ENCODE measurements at regions not wholly inside any gene's neighbourhood (a gene's known extent, or its start where the extent isn't known, plus 50 kb on each side); places are given as distances from the start of the nearest gene placed in this dataset.

GRCh38 chr9:71249729-71250317 is 128.4 kb upstream of the TRPM3 start:
- no peak overlapping the region for H3K27ac Mint-ChIP-seq
- DNase-seq (ENCODE audit: low spot score in 2 of 2, unreplicated experiment in 2 of 2) = no peak
- H3K27me3 Mint-ChIP-seq (ENCODE audit: low read depth) = no peaks in the 10 kb centered on the region
- TF ChIP-seq, protein P1, sequence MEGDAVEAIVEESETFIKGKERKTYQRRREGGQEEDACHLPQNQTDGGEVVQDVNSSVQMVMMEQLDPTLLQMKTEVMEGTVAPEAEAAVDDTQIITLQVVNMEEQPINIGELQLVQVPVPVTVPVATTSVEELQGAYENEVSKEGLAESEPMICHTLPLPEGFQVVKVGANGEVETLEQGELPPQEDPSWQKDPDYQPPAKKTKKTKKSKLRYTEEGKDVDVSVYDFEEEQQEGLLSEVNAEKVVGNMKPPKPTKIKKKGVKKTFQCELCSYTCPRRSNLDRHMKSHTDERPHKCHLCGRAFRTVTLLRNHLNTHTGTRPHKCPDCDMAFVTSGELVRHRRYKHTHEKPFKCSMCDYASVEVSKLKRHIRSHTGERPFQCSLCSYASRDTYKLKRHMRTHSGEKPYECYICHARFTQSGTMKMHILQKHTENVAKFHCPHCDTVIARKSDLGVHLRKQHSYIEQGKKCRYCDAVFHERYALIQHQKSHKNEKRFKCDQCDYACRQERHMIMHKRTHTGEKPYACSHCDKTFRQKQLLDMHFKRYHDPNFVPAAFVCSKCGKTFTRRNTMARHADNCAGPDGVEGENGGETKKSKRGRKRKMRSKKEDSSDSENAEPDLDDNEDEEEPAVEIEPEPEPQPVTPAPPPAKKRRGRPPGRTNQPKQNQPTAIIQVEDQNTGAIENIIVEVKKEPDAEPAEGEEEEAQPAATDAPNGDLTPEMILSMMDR (IDR thresholded peaks at IDR 0.05; ENCODE audit: unreplicated experiment) = peak; percentile 68
- peaks cover 36% of the 10 kb centered on the region for H3K4me1 Mint-ChIP-seq
- H3K9me3 Mint-ChIP-seq = peaks cover 1% of the 10 kb centered on the region
- no peak overlapping the region for H3K4me3 Mint-ChIP-seq
- no peaks in the 10 kb centered on the region for H3K36me3 Mint-ChIP-seq

DNA sequence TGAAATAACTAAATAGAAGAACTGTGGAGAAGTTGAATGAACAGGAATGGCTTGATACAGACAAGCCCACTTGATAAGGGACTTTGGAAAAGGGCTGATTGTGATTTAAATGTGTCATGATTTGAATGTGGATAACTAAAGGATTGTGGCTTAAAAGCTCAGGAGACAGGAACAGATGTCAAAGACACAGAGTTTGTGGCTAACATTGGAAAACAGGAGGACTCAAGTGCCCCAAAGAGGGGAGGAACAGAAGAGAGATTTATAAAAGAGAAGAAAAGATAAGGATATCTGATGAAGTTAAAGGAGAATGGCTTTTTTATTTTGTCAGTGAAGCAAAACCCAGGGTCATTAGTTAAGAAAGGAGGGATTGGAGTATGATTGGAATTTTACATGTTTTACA is 124.2 kb upstream of the TRPM3 start:
- DNase-seq (ENCODE audit: low spot score in 2 of 2, unreplicated experiment in 2 of 2) = no peak
- H3K36me3 Mint-ChIP-seq = no peaks in the 10 kb centered on the region
- peaks cover 34% of the 10 kb centered on the region for H3K4me1 Mint-ChIP-seq
- H3K27ac Mint-ChIP-seq = peak overlapping the region; percentile 52
- peaks cover 4% of the 10 kb centered on the region for H3K9me3 Mint-ChIP-seq
- H3K27me3 Mint-ChIP-seq (ENCODE audit: low read depth) = peaks cover 5% of the 10 kb centered on the region
- TF ChIP-seq, protein P1 (IDR thresholded peaks at IDR 0.05; ENCODE audit: unreplicated experiment) = no peak
- H3K4me3 Mint-ChIP-seq = no peak overlapping the region

DNA sequence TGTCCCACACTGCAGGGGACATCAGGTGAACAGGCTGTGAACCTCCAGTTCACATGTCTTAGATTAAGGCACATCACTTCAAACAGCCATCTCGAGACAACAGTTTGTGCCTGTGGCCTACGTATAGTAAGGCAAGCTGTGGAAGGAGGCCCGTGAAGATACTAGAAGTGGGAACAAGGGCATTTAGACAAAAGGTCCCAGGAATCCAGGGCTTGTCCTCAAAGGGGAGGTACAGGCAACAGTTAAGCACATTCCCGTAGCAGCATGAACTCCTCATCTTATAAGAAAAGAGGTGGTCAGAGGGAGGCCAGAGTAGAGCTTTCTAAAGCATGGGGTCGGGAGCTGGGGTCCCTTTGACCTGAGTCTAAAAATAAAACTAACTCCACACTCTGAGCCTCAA is 122.5 kb upstream of the TRPM3 start:
- Mint-ChIP-seq H3K27ac (no peak overlapping the region), H3K9me3 (peaks cover 4% of the 10 kb centered on the region), H3K4me1 (peaks cover 23% of the 10 kb centered on the region), H3K36me3 (no peaks in the 10 kb centered on the region), H3K27me3 (ENCODE audit: low read depth) (peaks cover 5% of the 10 kb centered on the region), H3K4me3 (no peak overlapping the region)
- DNase-seq (ENCODE audit: low spot score in 2 of 2, unreplicated experiment in 2 of 2) = no peak
- TF ChIP-seq, protein P1 (IDR thresholded peaks at IDR 0.05; ENCODE audit: unreplicated experiment) = no peak

DNA sequence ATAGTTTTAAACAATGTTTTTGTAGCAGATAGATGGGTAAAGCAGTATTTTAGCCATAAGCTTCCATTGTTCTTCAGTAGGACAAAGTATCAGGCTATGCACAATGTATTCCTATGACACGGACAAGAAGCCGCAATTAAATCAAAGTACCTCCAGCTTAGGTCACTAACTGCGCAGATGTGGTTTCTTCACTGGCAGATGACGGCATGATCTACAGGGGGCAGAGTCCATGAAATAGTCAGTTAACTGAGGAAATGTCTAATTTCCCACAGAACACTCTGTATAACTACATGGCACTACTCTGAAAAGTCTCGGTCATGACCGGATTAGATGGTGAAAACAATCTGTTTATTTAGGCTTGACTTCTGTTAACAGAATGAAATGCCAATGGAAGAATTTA is 120.7 kb upstream of the TRPM3 start:
- TF ChIP-seq, protein P1 (IDR thresholded peaks at IDR 0.05; ENCODE audit: unreplicated experiment) = no peak
- no peak for DNase-seq (ENCODE audit: low spot score in 2 of 2, unreplicated experiment in 2 of 2)
- Mint-ChIP-seq H3K9me3 (peaks cover 4% of the 10 kb centered on the region), H3K4me3 (no peak overlapping the region), H3K27me3 (ENCODE audit: low read depth) (peaks cover 5% of the 10 kb centered on the region), H3K36me3 (no peaks in the 10 kb centered on the region), H3K27ac (no peak overlapping the region), H3K4me1 (peaks cover 15% of the 10 kb centered on the region)

DNA sequence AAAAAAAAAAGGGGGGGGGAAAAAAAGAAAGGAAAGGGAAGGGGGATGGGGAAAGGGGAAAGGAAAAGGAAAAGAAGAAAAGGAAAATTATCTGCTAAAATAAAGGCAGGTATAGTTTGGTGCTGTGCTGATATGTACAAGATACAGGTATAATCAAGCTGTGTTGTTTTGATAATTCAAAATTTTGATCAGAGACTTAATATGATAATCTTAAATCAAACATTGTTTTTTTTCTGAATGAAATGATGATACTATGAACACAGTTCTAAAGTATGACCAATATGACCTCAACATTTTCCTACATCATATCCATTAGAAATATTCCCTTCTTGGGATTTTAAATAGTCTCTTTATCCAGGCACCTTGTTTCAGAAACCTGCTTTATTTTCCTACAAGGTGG is 115.6 kb upstream of the TRPM3 start:
- no peaks in the 10 kb centered on the region for H3K4me1 Mint-ChIP-seq
- H3K27me3 Mint-ChIP-seq (ENCODE audit: low read depth) = no peaks in the 10 kb centered on the region
- H3K27ac Mint-ChIP-seq = no peak overlapping the region
- TF ChIP-seq, protein P1 (IDR thresholded peaks at IDR 0.05; ENCODE audit: unreplicated experiment) = no peak
- no peak overlapping the region for H3K4me3 Mint-ChIP-seq
- H3K9me3 Mint-ChIP-seq = no peaks in the 10 kb centered on the region
- DNase-seq (ENCODE audit: low spot score in 2 of 2, unreplicated experiment in 2 of 2) = no peak
- H3K36me3 Mint-ChIP-seq = no peaks in the 10 kb centered on the region

- no peaks in the 10 kb centered on the region for H3K4me1 Mint-ChIP-seq
- no peaks in the 10 kb centered on the region for H3K36me3 Mint-ChIP-seq
- H3K9me3 Mint-ChIP-seq = peaks cover 5% of the 10 kb centered on the region
- TF ChIP-seq, protein P1 (IDR thresholded peaks at IDR 0.05; ENCODE audit: unreplicated experiment) = no peak
- H3K27me3 Mint-ChIP-seq (ENCODE audit: low read depth) = no peaks in the 10 kb centered on the region
- H3K27ac Mint-ChIP-seq = no peak overlapping the region
- no peak for DNase-seq (ENCODE audit: low spot score in 2 of 2, unreplicated experiment in 2 of 2)
- H3K4me3 Mint-ChIP-seq = no peak overlapping the region
Observed at GRCh38 chr9:71233646-71234045, 112.2 kb upstream of the TRPM3 start.

Measured in mesothelial cell of epicardium (in vitro differentiated cells).